Keratinocyte (primary cell): ENCODE measurements at regions not wholly inside any gene's neighbourhood (a gene's known extent, or its start where the extent isn't known, plus 50 kb on each side); places are given as distances from the start of the nearest gene placed in this dataset.

Source experiments
- DNase-seq: peaks from one replicate; pipeline ENCODE4 v3.0.0-alpha.2; 2011; ENCODE audit warnings: low read depth, missing footprints, low spot score
- FAIRE-seq: peaks from 2 replicates; lab custom pipeline; 2011; peaks lifted over from hg19 to GRCh38; lab: Jason Lieb, UNC
- H2AFZ ChIP-seq: 2 replicates; pipeline ENCODE4 v1.6.0; 2012; ENCODE audit warnings: low read length, control low read depth, inconsistent platforms; ENCODE audit not compliant: control insufficient read depth
- H3K27ac ChIP-seq: 2 replicates; pipeline ENCODE4 v1.5.1; 2011; ENCODE audit warnings: low read length; ENCODE audit not compliant: control insufficient read depth, insufficient read depth
- H3K27me3 ChIP-seq: 3 replicates; pipeline ENCODE4 v1.6.0; 2011; ENCODE audit warnings: low read length; ENCODE audit not compliant: control insufficient read depth, insufficient read depth; ENCODE audit errors: extremely low read depth
- H3K36me3 ChIP-seq, 2 experiments: 2 replicates in 1 of 2; 3 replicates in 1 of 2; pipeline ENCODE4 v1.5.1; 2011; ENCODE audit warnings: low read length in 2 of 2, mild to moderate bottlenecking in 1 of 2; ENCODE audit not compliant: control insufficient read depth in 2 of 2, insufficient read depth in 2 of 2; ENCODE audit errors: extremely low read depth in 1 of 2
- H3K4me1 ChIP-seq: 3 replicates; pipeline ENCODE4 v1.5.1; 2011; ENCODE audit warnings: low read length; ENCODE audit not compliant: control insufficient read depth, insufficient read depth; ENCODE audit errors: extremely low read depth
- H3K4me2 ChIP-seq: 3 replicates; pipeline ENCODE4 v1.6.0; 2011; ENCODE audit warnings: low read depth, low read length; ENCODE audit not compliant: control insufficient read depth, insufficient read depth; ENCODE audit errors: extremely low read depth
- H3K4me3 ChIP-seq, 3 experiments: fragments of 200-600 bp in 1 of 3; sonication (generic) in 1 of 3; 2 replicates in 2 of 3; 3 replicates in 1 of 3; pipeline ENCODE4 v1.5.1; 2011 to 2016; ENCODE audit warnings: low read length in 3 of 3, mild to moderate bottlenecking in 3 of 3, control low read depth in 2 of 3, inconsistent platforms in 1 of 3, low read depth in 1 of 3, mixed read lengths in 1 of 3, mixed run types in 1 of 3, moderate library complexity in 1 of 3; ENCODE audit not compliant: control insufficient read depth in 2 of 3, insufficient read depth in 2 of 3; ENCODE audit errors: extremely low read depth in 1 of 3
- H3K79me2 ChIP-seq: 2 replicates; pipeline ENCODE4 v1.6.0; 2012; ENCODE audit warnings: low read length; ENCODE audit not compliant: control insufficient read depth, insufficient read depth
- H3K9ac ChIP-seq: 3 replicates; pipeline ENCODE4 v1.6.0; 2011; ENCODE audit warnings: low read length; ENCODE audit not compliant: control insufficient read depth, insufficient read depth; ENCODE audit errors: extremely low read depth
- H3K9me1 ChIP-seq: 3 replicates; pipeline ENCODE4 v1.6.0; 2011; ENCODE audit warnings: low read length; ENCODE audit not compliant: control insufficient read depth, insufficient read depth; ENCODE audit errors: extremely low read depth
- H3K9me3 ChIP-seq: 2 replicates; pipeline ENCODE4 v1.5.1; 2012; ENCODE audit warnings: low read depth, low read length; ENCODE audit not compliant: control insufficient read depth
- H4K20me1 ChIP-seq: 3 replicates; pipeline ENCODE4 v1.6.0; 2011; ENCODE audit warnings: low read length; ENCODE audit not compliant: control insufficient read depth, insufficient read depth; ENCODE audit errors: extremely low read depth
- CTCF ChIP-seq, 3 experiments: IDR thresholded peaks in 1 of 3; conservative IDR thresholded peaks in 1 of 3; optimal IDR thresholded peaks in 1 of 3; 2 replicates in 2 of 3; 3 replicates in 1 of 3; pipeline versions ENCODE3 to v1.5.1; 2011; ENCODE audit warnings: low read length in 3 of 3, mild to moderate bottlenecking in 3 of 3, moderate library complexity in 2 of 3, control low read depth in 1 of 3, inconsistent platforms in 1 of 3; ENCODE audit not compliant: insufficient read depth in 2 of 3; ENCODE audit errors: extremely low read depth in 1 of 3
- EZH2 ChIP-seq: IDR thresholded peaks from one replicate; pipeline ENCODE4 v1.6.1; 2012; ENCODE audit warnings: inconsistent platforms, mild to moderate bottlenecking, low read length, moderate library complexity
- dilution Hi-C: fragments of 300-500 bp; cut with MboI; formaldehyde crosslinking; loops from one replicate; pipeline ENCODE4 v1.7.0; 2020; ENCODE audit warnings: low sequenced_read_pairs; ENCODE audit not compliant: extremely low pct_ligation_motif_present

DNA sequence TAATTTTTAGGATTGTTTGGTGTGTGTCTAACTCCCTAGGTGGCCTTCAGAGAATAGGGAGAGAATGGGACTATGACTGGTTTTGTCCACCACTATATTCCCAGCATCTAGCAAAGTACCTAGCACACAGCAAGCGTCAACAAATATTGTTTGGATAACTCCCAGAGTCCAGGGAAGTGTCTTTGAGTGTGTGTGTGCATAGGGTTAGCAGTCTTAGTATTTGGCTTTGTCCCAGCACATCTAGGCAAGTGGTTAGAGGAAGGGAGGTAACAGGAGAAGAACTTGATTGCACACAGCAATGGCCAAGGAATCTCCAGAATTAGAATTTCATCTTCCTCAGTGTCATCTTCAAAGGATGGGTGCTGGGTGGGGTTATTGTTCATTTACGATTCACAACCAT, 385.4 kb upstream of the CDH5 start:
- Histone ChIP-seq H3K79me2 (no peaks in the 10 kb centered on the region), H3K4me1 (no peaks in the 10 kb centered on the region), H3K9me1 (no peaks in the 10 kb centered on the region), H3K4me3 (no peak overlapping the region), H3K4me2 (no peak overlapping the region), H4K20me1 (no peaks in the 10 kb centered on the region), H2AFZ (no peak overlapping the region), H3K9me3 (no peaks in the 10 kb centered on the region), H3K9ac (no peak overlapping the region), H3K36me3 (no peaks in the 10 kb centered on the region), H3K27me3 (peaks cover 2% of the 10 kb centered on the region), H3K27ac (no peak overlapping the region)
- dilution Hi-C loops = no loop called here
- TF ChIP-seq CTCF (optimal IDR thresholded peaks at IDR 0.05 in 1 of 3, IDR thresholded peaks at IDR 0.05 in 1 of 3, conservative IDR thresholded peaks at IDR 0.05 in 1 of 3; ENCODE audit: extremely low read depth in 1 of 3, insufficient read depth in 2 of 3, low read length in 3 of 3) (no peak), EZH2 (no peak)
- DNase-seq (no peak), FAIRE-seq (peak; percentile 23)

- Histone ChIP-seq H3K9me3 (no peaks in the 10 kb centered on the region), H3K4me2 (no peak overlapping the region), H3K4me3 (no peak overlapping the region), H3K27ac (no peak overlapping the region), H2AFZ (no peak overlapping the region), H3K9me1 (no peaks in the 10 kb centered on the region), H3K9ac (no peak overlapping the region), H3K79me2 (no peaks in the 10 kb centered on the region), H4K20me1 (no peaks in the 10 kb centered on the region), H3K4me1 (no peaks in the 10 kb centered on the region), H3K36me3 (no peaks in the 10 kb centered on the region), H3K27me3 (no peaks in the 10 kb centered on the region)
- TF ChIP-seq CTCF (optimal IDR thresholded peaks at IDR 0.05 in 1 of 3, IDR thresholded peaks at IDR 0.05 in 1 of 3, conservative IDR thresholded peaks at IDR 0.05 in 1 of 3; ENCODE audit: extremely low read depth in 1 of 3, insufficient read depth in 2 of 3, low read length in 3 of 3) (no peak), EZH2 (no peak)
- FAIRE-seq = peak; percentile 93
- dilution Hi-C loops = no loop called here
- DNase-seq = peak; percentile 17
Observed at GRCh38 chr16:65975049-65975708, 391.3 kb upstream of the CDH5 start.
